ENCODE measurements at regions not wholly inside any gene's neighbourhood (a gene's known extent, or its start where the extent isn't known, plus 50 kb on each side); places are given as distances from the start of the nearest gene placed in this dataset.

- no peaks in the 10 kb centered on the region for H3K9me3 ChIP-seq (ENCODE audit: low read depth, low read length, poor library complexity, severe bottlenecking)
- peaks cover 6% of the 10 kb centered on the region for H3K4me1 ChIP-seq (ENCODE audit: insufficient read depth, low read length, poor library complexity, severe bottlenecking)
- BruUV-seq (replicated peaks) = no TSS peak
- H3K27ac ChIP-seq (ENCODE audit: low read depth, low read length, poor library complexity, severe bottlenecking) = no peak overlapping the region
- no peaks in the 10 kb centered on the region for H3K36me3 ChIP-seq (ENCODE audit: insufficient read depth, low read length, poor library complexity, severe bottlenecking)
- DNase-seq (ENCODE audit: low spot score) = no peak
- POLR2A ChIA-PET (ENCODE audit: low non-redundant PET) = interaction anchor here (0.6 kb wide), 1 partner anchor 16 kb away, joined by 3 read pairs; no protein-coding TSS in a partner anchor
- TF ChIP-seq EZH2 (IDR thresholded peaks at IDR 0.05; ENCODE audit: borderline replicate concordance, low read depth, low read length, poor library complexity, severe bottlenecking) (no peak), CTCF (conservative IDR thresholded peaks at IDR 0.05; ENCODE audit: low read depth, low read length) (no peak)
- H3K4me3 ChIP-seq (ENCODE audit: low read depth, low read length, poor library complexity, severe bottlenecking) = no peak overlapping the region
- H3K27me3 ChIP-seq (replicated peaks; ENCODE audit: insufficient read depth, low read depth, low read length, poor library complexity) = no peaks in the 10 kb centered on the region
- intact Hi-C loops (cut with micrococcal nuclease; ENCODE audit: unreplicated experiment) = no loop called here
- CTCF ChIA-PET = no interaction called here
Observed at GRCh38 chr18:33951031-33951430, 273.7 kb downstream of the NOL4 start.

GRCh38 chr18:33946336-33946735 is 278.4 kb downstream of the NOL4 start:
- H3K4me1 ChIP-seq (ENCODE audit: insufficient read depth, low read length, poor library complexity, severe bottlenecking) = peaks cover 6% of the 10 kb centered on the region
- DNase-seq (ENCODE audit: low spot score) = no peak
- no peak overlapping the region for H3K27ac ChIP-seq (ENCODE audit: low read depth, low read length, poor library complexity, severe bottlenecking)
- H3K4me3 ChIP-seq (ENCODE audit: low read depth, low read length, poor library complexity, severe bottlenecking) = no peak overlapping the region
- no peaks in the 10 kb centered on the region for H3K9me3 ChIP-seq (ENCODE audit: low read depth, low read length, poor library complexity, severe bottlenecking)
- BruUV-seq (replicated peaks) = no TSS peak
- CTCF ChIA-PET = no interaction called here
- no peaks in the 10 kb centered on the region for H3K36me3 ChIP-seq (ENCODE audit: insufficient read depth, low read length, poor library complexity, severe bottlenecking)
- TF ChIP-seq EZH2 (IDR thresholded peaks at IDR 0.05; ENCODE audit: borderline replicate concordance, low read depth, low read length, poor library complexity, severe bottlenecking) (no peak), CTCF (conservative IDR thresholded peaks at IDR 0.05; ENCODE audit: low read depth, low read length) (no peak)
- no peaks in the 10 kb centered on the region for H3K27me3 ChIP-seq (replicated peaks; ENCODE audit: insufficient read depth, low read depth, low read length, poor library complexity)
- POLR2A ChIA-PET (ENCODE audit: low non-redundant PET) = no interaction called here
- intact Hi-C loops (cut with micrococcal nuclease; ENCODE audit: unreplicated experiment) = no loop called here

DNA sequence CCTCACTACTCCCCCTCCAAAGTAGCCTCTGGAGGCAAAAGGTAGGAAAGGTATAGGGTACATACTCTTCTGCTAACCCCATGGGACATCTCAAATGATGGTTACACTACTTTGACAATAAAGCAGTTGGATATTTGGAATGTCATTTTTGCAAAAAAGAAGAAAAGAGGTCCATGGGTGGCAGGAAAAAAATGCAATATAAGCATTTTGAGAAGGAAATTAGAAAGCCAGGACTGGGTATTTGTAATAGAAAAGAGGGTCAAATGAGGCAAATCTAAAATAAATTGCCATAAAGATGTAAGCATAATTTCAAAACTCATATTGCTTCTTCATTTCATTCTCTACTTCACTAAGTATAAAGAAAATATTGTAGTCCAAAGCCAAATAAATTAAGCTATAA is 280.2 kb downstream of the NOL4 start:
- H3K27me3 ChIP-seq (replicated peaks; ENCODE audit: insufficient read depth, low read depth, low read length, poor library complexity) = no peaks in the 10 kb centered on the region
- ChIA-PET POLR2A (ENCODE audit: low non-redundant PET) (no interaction called here), CTCF (no interaction called here)
- BruUV-seq (replicated peaks) = no TSS peak
- H3K4me1 ChIP-seq (ENCODE audit: insufficient read depth, low read length, poor library complexity, severe bottlenecking) = peaks cover 6% of the 10 kb centered on the region
- DNase-seq (ENCODE audit: low spot score) = no peak
- no peaks in the 10 kb centered on the region for H3K36me3 ChIP-seq (ENCODE audit: insufficient read depth, low read length, poor library complexity, severe bottlenecking)
- intact Hi-C loops (cut with micrococcal nuclease; ENCODE audit: unreplicated experiment) = no loop called here
- H3K9me3 ChIP-seq (ENCODE audit: low read depth, low read length, poor library complexity, severe bottlenecking) = no peaks in the 10 kb centered on the region
- H3K4me3 ChIP-seq (ENCODE audit: low read depth, low read length, poor library complexity, severe bottlenecking) = no peak overlapping the region
- H3K27ac ChIP-seq (ENCODE audit: low read depth, low read length, poor library complexity, severe bottlenecking) = no peak overlapping the region
- TF ChIP-seq EZH2 (IDR thresholded peaks at IDR 0.05; ENCODE audit: borderline replicate concordance, low read depth, low read length, poor library complexity, severe bottlenecking) (no peak), CTCF (conservative IDR thresholded peaks at IDR 0.05; ENCODE audit: low read depth, low read length) (no peak)

All from A673 (cell line).